Vagina (tissue), 2 donors: ENCODE measurements at regions not wholly inside any gene's neighbourhood (a gene's known extent, or its start where the extent isn't known, plus 50 kb on each side); places are given as distances from the start of the nearest gene placed in this dataset.

Experiments used
- POLR2A ChIP-seq, 2 donors: fragments of 450-650 bp; IDR thresholded peaks; one replicate each; pipeline ENCODE4 v1.6.1; 2017; ENCODE audit warnings: antibody characterized with exemption in 2 of 2, mild to moderate bottlenecking in 2 of 2, moderate library complexity in 2 of 2
- POLR2AphosphoS5 ChIP-seq, 2 donors: sonication (generic); formaldehyde crosslinking; IDR thresholded peaks; one replicate each; pipeline ENCODE4 v1.9.0; 2017; ENCODE audit warnings: antibody characterized with exemption in 2 of 2, mild to moderate bottlenecking in 2 of 2, low read depth in 1 of 2; ENCODE audit not compliant: insufficient read depth in 1 of 2
- TF ChIP-seq, protein P1 (sequence below), 3 experiments: fragments of 450-650 bp in 2 of 3; fragments of 200-600 bp in 1 of 3; sonication (generic) in 1 of 3; IDR thresholded peaks; one replicate each; pipeline ENCODE4 v1.5.1; 2017 to 2019; ENCODE audit warnings: antibody characterized with exemption in 3 of 3, mild to moderate bottlenecking in 2 of 3, moderate library complexity in 2 of 3

DNA sequence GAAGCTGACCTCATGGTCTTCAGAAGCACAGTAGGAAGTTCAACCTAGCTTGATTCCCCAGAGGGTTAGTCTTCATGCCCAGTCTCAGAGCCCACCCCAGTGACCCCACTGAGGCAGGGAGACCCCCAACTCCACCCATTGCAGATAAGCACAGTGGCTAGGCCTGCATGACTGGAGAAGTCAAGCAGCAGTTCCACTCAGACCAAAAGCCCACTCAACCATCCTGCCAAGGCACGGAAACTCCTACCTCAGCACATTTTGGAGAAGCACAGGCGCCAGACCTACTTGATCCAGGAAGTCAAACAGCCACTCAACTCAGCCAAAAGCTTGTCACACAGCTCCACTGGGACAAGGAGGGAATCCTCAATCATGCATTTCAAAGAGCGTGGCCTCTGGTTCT, 78.4 kb upstream of the HTR1E start:
- TF ChIP-seq, protein P1, sequence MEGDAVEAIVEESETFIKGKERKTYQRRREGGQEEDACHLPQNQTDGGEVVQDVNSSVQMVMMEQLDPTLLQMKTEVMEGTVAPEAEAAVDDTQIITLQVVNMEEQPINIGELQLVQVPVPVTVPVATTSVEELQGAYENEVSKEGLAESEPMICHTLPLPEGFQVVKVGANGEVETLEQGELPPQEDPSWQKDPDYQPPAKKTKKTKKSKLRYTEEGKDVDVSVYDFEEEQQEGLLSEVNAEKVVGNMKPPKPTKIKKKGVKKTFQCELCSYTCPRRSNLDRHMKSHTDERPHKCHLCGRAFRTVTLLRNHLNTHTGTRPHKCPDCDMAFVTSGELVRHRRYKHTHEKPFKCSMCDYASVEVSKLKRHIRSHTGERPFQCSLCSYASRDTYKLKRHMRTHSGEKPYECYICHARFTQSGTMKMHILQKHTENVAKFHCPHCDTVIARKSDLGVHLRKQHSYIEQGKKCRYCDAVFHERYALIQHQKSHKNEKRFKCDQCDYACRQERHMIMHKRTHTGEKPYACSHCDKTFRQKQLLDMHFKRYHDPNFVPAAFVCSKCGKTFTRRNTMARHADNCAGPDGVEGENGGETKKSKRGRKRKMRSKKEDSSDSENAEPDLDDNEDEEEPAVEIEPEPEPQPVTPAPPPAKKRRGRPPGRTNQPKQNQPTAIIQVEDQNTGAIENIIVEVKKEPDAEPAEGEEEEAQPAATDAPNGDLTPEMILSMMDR (IDR thresholded peaks at IDR 0.05) = no peak
- no peak for TF ChIP-seq POLR2A (IDR thresholded peaks at IDR 0.05)
- TF ChIP-seq POLR2AphosphoS5 (IDR thresholded peaks at IDR 0.05; ENCODE audit: insufficient read depth in 1 of 2, low read depth in 1 of 2) = no peak
